ENCODE measurements at regions not wholly inside any gene's neighbourhood (a gene's known extent, or its start where the extent isn't known, plus 50 kb on each side); places are given as distances from the start of the nearest gene placed in this dataset.

DNA sequence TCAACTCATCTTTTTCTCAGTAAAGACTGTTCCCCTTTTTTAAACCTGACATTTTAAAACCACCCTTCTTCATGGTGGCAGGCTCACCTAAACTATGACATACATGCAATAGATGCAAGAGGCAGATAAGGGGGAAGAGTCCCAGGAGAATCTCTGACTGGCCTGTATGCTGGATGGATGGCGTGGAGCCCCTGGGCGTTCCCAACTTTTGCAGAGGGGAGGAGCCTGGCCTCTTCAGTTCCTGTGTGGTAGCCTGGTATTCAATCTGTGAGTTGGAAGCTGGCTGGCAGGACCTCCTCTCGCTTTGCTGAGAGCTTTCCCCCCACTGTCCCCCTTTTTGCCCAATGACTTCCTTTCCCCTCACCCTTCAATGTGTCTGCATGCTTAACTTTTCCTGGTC lies 217.6 kb upstream of the CA10 start:
- Histone ChIP-seq H3K9me3 (no peaks in the 10 kb centered on the region), H3K36me3 (no peaks in the 10 kb centered on the region), H3K4me1 (peaks cover 0 to 3% (median 0%) of the 10 kb centered on the region in 4 donors), H3K27me3 (no peaks in the 10 kb centered on the region), H3K27ac (no peak overlapping the region), H3K4me3 (no peak overlapping the region)
- no peak for TF ChIP-seq POLR2A (IDR thresholded peaks at IDR 0.05)
- no peak for TF ChIP-seq CTCF (IDR thresholded peaks at IDR 0.05)
- no peak for TF ChIP-seq EP300 (IDR thresholded peaks at IDR 0.05)
- no peak for TF ChIP-seq POLR2AphosphoS5 (IDR thresholded peaks at IDR 0.05)
- intact Hi-C loops (cut with DNase I; ENCODE audit: low total_unique reads), result no loop called here
- DNase-seq, result no peak
- WGBS, 5 donors, result 67 to 81% (median 75%) methylated on average over 3 of the region's 3 CpGs

- Histone ChIP-seq H3K4me1 (no peaks in the 10 kb centered on the region), H3K36me3 (no peaks in the 10 kb centered on the region), H3K27ac (no peak overlapping the region), H3K4me3 (no peak overlapping the region), H3K27me3 (no peaks in the 10 kb centered on the region), H3K9me3 (no peaks in the 10 kb centered on the region)
- WGBS, 5 donors, result 77 to 82% (median 80%) methylated on average over 7 of the region's 7 CpGs
- no peak for TF ChIP-seq POLR2AphosphoS5 (IDR thresholded peaks at IDR 0.05)
- TF ChIP-seq POLR2A (IDR thresholded peaks at IDR 0.05), result no peak
- no peak for TF ChIP-seq EP300 (IDR thresholded peaks at IDR 0.05)
- TF ChIP-seq CTCF (IDR thresholded peaks at IDR 0.05), result no peak
- intact Hi-C loops (cut with DNase I; ENCODE audit: low total_unique reads), result no loop called here
- DNase-seq, result no peak
Measured at GRCh38 chr17:52368886-52369285, 210.4 kb upstream of the CA10 start.

- Histone ChIP-seq H3K9me3 (peaks cover 0 to 14% (median 6%) of the 10 kb centered on the region in 4 donors), H3K4me1 (no peaks in the 10 kb centered on the region), H3K27ac (no peak overlapping the region), H3K36me3 (no peaks in the 10 kb centered on the region), H3K4me3 (no peak overlapping the region), H3K27me3 (no peaks in the 10 kb centered on the region)
- intact Hi-C loops (cut with DNase I; ENCODE audit: low total_unique reads), result no loop called here
- no peak for DNase-seq
- 78 to 86% (median 83%) methylated on average over 2 of the region's 2 CpGs for WGBS, 5 donors
- TF ChIP-seq CTCF (IDR thresholded peaks at IDR 0.05), result no peak
- TF ChIP-seq POLR2AphosphoS5 (IDR thresholded peaks at IDR 0.05), result no peak
- TF ChIP-seq EP300 (IDR thresholded peaks at IDR 0.05), result no peak
- no peak for TF ChIP-seq POLR2A (IDR thresholded peaks at IDR 0.05)
Measured at GRCh38 chr17:52357854-52358253, 199.3 kb upstream of the CA10 start.

GRCh38 chr17:52336796-52337195 lies 178.3 kb upstream of the CA10 start:
- peaks cover 0 to 4% (median 0%) of the 10 kb centered on the region in 4 donors for H3K9me3 ChIP-seq
- no peaks in the 10 kb centered on the region for H3K36me3 ChIP-seq
- DNase-seq, result no peak
- TF ChIP-seq CTCF (IDR thresholded peaks at IDR 0.05) (no peak), POLR2AphosphoS5 (IDR thresholded peaks at IDR 0.05) (no peak), POLR2A (IDR thresholded peaks at IDR 0.05) (no peak), EP300 (IDR thresholded peaks at IDR 0.05) (no peak)
- no peaks in the 10 kb centered on the region for H3K4me1 ChIP-seq
- intact Hi-C loops (cut with DNase I; ENCODE audit: low total_unique reads), result no loop called here
- H3K4me3 ChIP-seq, result no peak overlapping the region
- no peaks in the 10 kb centered on the region for H3K27me3 ChIP-seq
- 69 to 74% (median 70%) methylated on average over 4 of the region's 4 CpGs for WGBS, 5 donors
- H3K27ac ChIP-seq, result no peak overlapping the region

Measured in stomach (tissue), 8 donors.